Heart left ventricle (tissue), 13 donors: ENCODE measurements at regions not wholly inside any gene's neighbourhood (a gene's known extent, or its start where the extent isn't known, plus 50 kb on each side); places are given as distances from the start of the nearest gene placed in this dataset.

Experiments used
- CTCF ChIP-seq, 12 donors: fragments of 200-600 bp; sonication (generic) in 4 of 12; IDR thresholded peaks; one replicate each; pipeline versions ENCODE4 v1.5.0 to v1.8.0; 2018 to 2022; ENCODE audit warnings: antibody characterized with exemption in 12 of 12, mild to moderate bottlenecking in 5 of 12
- POLR2A ChIP-seq, 2 donors: fragments of 450-650 bp; IDR thresholded peaks; one replicate each; pipeline ENCODE4 v1.6.1; 2017; ENCODE audit warnings: antibody characterized with exemption in 2 of 2, mild to moderate bottlenecking in 2 of 2, moderate library complexity in 2 of 2
- donor health status: ischemic (EF 13 %, LVEDD 7.1; RV severe dilation, severe dysfunction).
- donor health status: DM: no; HTN: yes; CAD: no.
- donor health status: DM: no; HTN: no; CAD: no.
- donor health status: ischemic (EF 25% LVEDD 6.9; RV normal size, moderate dysfunction).
- donor health status: ischemic (EF 25% LVEDD 5.7; RV mildly dilated, moderate dysfunction).
- donor health status: ischemic (EF 35%, LVEDD 5.7; RV mildly dilated, moderate dysfunction).
- donor health status: nonischemic (EF 11% LVEDD 7.7; RV severe dilation, severe dysfunction).
- donor health status: DM: yes; HTN: yes; CAD: no.
- donor health status: PGD.
- donor health status: ischemic (EF 29% LVEDD 5.4; RV normal size, mild dysfunction).
- donor health status: nonischemic (EF 23%, LVEDD 6.1; RV moderate dilation, normal function).

DNA sequence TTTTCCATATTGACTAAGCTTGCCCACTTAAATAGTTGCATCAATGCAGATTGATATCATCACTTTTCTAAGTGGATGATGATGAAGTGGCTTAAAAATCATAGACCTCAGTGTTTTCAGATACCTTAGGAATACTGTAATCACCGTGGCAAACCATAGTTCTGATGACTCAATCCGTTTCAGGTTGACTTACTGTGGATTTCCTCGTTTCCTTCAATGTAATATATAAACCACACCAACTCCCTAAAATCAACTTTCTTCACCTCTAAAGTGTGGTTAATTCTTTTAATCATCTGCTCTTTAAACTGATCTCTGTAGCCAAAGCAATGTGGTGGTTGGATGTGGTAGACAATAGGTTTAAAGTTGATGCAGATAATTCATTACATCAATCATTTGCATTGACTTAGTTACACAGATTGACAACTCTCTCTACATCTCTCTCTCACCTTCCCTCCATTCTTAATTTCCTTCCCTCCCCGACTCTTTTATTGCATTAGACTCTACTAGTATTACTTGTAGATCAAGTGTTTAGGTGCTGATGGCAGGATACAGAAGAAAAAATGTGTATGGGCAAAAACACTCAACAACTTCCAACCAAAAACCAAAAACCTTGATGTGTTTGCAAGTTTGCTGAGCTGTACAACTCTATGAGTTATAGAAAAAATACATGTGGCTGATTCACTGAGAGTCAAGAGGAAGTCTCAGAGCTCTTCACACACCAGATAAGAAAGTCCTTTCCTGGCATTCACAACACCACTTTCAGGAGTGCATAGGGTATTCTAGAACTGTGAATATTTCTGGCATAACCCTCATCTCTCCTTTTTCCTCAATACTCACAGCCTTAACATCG is 243.5 kb downstream of the NFKBIZ start:
- TF ChIP-seq CTCF (IDR thresholded peaks at IDR 0.05), result no peak
- TF ChIP-seq POLR2A (IDR thresholded peaks at IDR 0.05), result no peak
